ENCODE measurements at regions not wholly inside any gene's neighbourhood (a gene's known extent, or its start where the extent isn't known, plus 50 kb on each side); places are given as distances from the start of the nearest gene placed in this dataset.

DNA sequence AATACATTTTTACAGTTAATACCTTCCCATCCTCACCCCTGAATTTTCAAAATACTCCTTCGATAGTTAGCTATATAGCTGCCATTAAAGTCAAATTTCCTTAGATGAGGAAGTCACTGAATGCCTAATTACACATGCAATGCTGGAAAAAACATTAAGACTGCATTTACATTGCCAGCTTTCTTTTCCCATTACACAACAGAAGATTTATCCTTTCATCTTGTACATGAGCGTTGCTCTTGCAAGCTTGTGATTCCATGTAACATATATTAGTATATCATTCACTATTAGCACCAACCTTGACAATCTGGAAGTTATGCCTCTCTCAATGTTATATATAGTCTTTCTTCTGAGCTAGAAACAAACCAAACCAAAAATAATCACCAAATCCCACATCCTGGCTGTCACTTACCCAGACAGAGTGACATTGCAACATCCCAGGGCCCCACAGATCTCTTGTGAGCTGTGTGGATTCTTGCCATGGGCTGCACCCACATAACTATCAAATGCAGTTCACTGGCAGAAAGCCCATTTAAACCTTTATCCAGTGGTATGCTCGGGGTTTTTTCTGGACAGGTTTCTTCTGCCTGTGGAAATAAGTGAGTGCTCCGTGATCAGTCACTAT is 79.2 kb upstream of the PAPOLG start:
- Histone ChIP-seq H3K27ac (replicated peaks; ENCODE audit: low read length) (no peak overlapping the region), H3K4me3 (ENCODE audit: low read length in 2 of 2) (no peak overlapping the region), H3K4ac (ENCODE audit: low read length) (no peak overlapping the region), H2BK120ac (ENCODE audit: low read depth, low read length) (no peak overlapping the region), H4K8ac (ENCODE audit: low read depth, low read length) (no peak overlapping the region), H3K9me3 (replicated peaks in 1 of 2; ENCODE audit: control insufficient read depth in 2 of 2, insufficient read depth in 1 of 2, low read depth in 1 of 2, low read length in 2 of 2) (no peaks in the 10 kb centered on the region), H3K18ac (ENCODE audit: low read length) (no peak overlapping the region), H3K14ac (ENCODE audit: low read length) (no peak overlapping the region), H3K36me3 (replicated peaks in 1 of 2; ENCODE audit: control insufficient read depth in 2 of 2, insufficient read depth in 2 of 2, low read length in 2 of 2) (no peaks in the 10 kb centered on the region), H4K91ac (ENCODE audit: low read depth, low read length, poor library complexity) (no peak overlapping the region), H3K4me2 (ENCODE audit: insufficient read depth, low read length, poor library complexity, severe bottlenecking) (no peak overlapping the region), H2BK12ac (ENCODE audit: low read length) (no peak overlapping the region), H3K27me3 (ENCODE audit: control insufficient read depth in 3 of 3, insufficient read depth in 3 of 3, low read depth in 1 of 3, low read length in 3 of 3) (peaks cover 0 to 3% (median 0%) of the 10 kb centered on the region in 3 experiments), H3K4me1 (ENCODE audit: control insufficient read depth in 2 of 2, insufficient read depth in 1 of 2, low read depth in 1 of 2, low read length in 2 of 2) (peaks cover 0 to 2% of the 10 kb centered on the region in 2 donors), H2BK5ac (ENCODE audit: low read length) (no peak overlapping the region), H3K23ac (ENCODE audit: low read depth, low read length, poor library complexity) (no peak overlapping the region), H2BK15ac (ENCODE audit: low read length) (no peak overlapping the region), H2AFZ (ENCODE audit: low read length) (no peak overlapping the region), H3K79me1 (ENCODE audit: low read depth, low read length) (no peaks in the 10 kb centered on the region), H3K9ac (ENCODE audit: low read depth, low read length, poor library complexity) (no peak overlapping the region), H2AK5ac (ENCODE audit: low read depth, low read length) (no peak overlapping the region)
- WGBS, 2 donors (ENCODE audit: extremely low coverage in 2 of 2, insufficient read length in 2 of 2, insufficient replicate concordance in 1 of 2) = no CpG with 5 or more reads among the region's 4 CpGs
- no peak for DNase-seq (ENCODE audit: low spot score)

DNA sequence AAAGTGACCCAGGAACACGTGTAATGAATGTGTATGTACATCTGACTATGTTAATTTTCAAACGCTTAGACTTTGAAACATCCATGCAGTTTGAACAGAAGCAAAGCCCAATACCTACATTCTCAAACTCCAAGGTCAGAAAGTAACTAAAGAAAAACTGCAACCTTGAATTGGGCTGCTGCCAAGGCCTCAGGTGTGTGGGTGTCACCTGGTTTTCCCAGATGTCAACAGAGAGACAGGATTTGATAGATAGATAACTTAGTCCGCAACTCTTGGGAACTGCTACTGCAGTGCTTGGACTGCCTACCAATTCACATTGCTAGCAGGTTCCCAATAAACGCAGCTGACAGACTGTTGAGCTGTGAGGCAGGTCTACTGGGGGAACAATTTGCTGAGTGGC is 78.7 kb upstream of the PAPOLG start:
- Histone ChIP-seq H4K8ac (ENCODE audit: low read depth, low read length) (no peak overlapping the region), H2AK5ac (ENCODE audit: low read depth, low read length) (no peak overlapping the region), H3K23ac (ENCODE audit: low read depth, low read length, poor library complexity) (no peak overlapping the region), H3K14ac (ENCODE audit: low read length) (no peak overlapping the region), H2AFZ (ENCODE audit: low read length) (no peak overlapping the region), H3K4ac (ENCODE audit: low read length) (no peak overlapping the region), H2BK120ac (ENCODE audit: low read depth, low read length) (no peak overlapping the region), H3K4me2 (ENCODE audit: insufficient read depth, low read length, poor library complexity, severe bottlenecking) (no peak overlapping the region), H3K9me3 (replicated peaks in 1 of 2; ENCODE audit: control insufficient read depth in 2 of 2, insufficient read depth in 1 of 2, low read depth in 1 of 2, low read length in 2 of 2) (no peaks in the 10 kb centered on the region), H3K79me1 (ENCODE audit: low read depth, low read length) (no peaks in the 10 kb centered on the region), H3K36me3 (replicated peaks in 1 of 2; ENCODE audit: control insufficient read depth in 2 of 2, insufficient read depth in 2 of 2, low read length in 2 of 2) (no peaks in the 10 kb centered on the region), H4K91ac (ENCODE audit: low read depth, low read length, poor library complexity) (no peak overlapping the region), H2BK15ac (ENCODE audit: low read length) (no peak overlapping the region), H3K18ac (ENCODE audit: low read length) (no peak overlapping the region), H3K27me3 (ENCODE audit: control insufficient read depth in 3 of 3, insufficient read depth in 3 of 3, low read depth in 1 of 3, low read length in 3 of 3) (peaks cover 0 to 3% (median 0%) of the 10 kb centered on the region in 3 experiments), H3K9ac (ENCODE audit: low read depth, low read length, poor library complexity) (no peak overlapping the region), H2BK5ac (ENCODE audit: low read length) (no peak overlapping the region), H2BK12ac (ENCODE audit: low read length) (no peak overlapping the region), H3K27ac (replicated peaks; ENCODE audit: low read length) (no peak overlapping the region), H3K4me1 (ENCODE audit: control insufficient read depth in 2 of 2, insufficient read depth in 1 of 2, low read depth in 1 of 2, low read length in 2 of 2) (peaks cover 0 to 2% of the 10 kb centered on the region in 2 donors), H3K4me3 (ENCODE audit: low read length in 2 of 2) (no peak overlapping the region)
- DNase-seq (ENCODE audit: low spot score) = no peak
- WGBS, 2 donors (ENCODE audit: extremely low coverage in 2 of 2, insufficient read length in 2 of 2, insufficient replicate concordance in 1 of 2) = no CpG with 5 or more reads among the region's 4 CpGs

DNA sequence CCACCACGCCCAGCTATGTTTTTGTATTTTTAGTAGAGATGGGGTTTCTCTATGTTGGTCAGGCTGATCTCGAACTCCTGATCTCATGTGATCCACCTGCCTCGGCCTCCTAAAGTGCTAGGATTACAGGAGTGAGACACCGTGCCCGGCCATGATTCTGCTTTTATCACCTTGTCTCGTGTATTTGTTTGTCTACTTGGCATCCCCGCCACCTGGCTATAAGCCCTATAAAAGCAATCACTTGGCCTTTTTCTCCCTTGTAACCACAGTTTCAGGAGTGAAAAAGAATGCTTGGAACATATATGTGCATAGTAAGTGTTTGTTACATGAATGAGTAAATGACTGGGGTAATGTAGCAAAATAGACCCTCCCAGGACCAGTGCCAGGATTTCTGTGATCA is 77.5 kb upstream of the PAPOLG start:
- no peak overlapping the region for H3K23ac ChIP-seq (ENCODE audit: low read depth, low read length, poor library complexity)
- H3K27me3 ChIP-seq (ENCODE audit: control insufficient read depth in 3 of 3, insufficient read depth in 3 of 3, low read depth in 1 of 3, low read length in 3 of 3) = peaks cover 0 to 3% (median 0%) of the 10 kb centered on the region in 3 experiments
- H3K4me1 ChIP-seq (ENCODE audit: control insufficient read depth in 2 of 2, insufficient read depth in 1 of 2, low read depth in 1 of 2, low read length in 2 of 2) = peaks cover 0 to 2% of the 10 kb centered on the region in 2 donors
- no peak overlapping the region for H2AK5ac ChIP-seq (ENCODE audit: low read depth, low read length)
- H3K14ac ChIP-seq (ENCODE audit: low read length) = no peak overlapping the region
- no peak overlapping the region for H3K27ac ChIP-seq (replicated peaks; ENCODE audit: low read length)
- no peak overlapping the region for H4K91ac ChIP-seq (ENCODE audit: low read depth, low read length, poor library complexity)
- H2BK5ac ChIP-seq (ENCODE audit: low read length) = no peak overlapping the region
- no peak overlapping the region for H2BK12ac ChIP-seq (ENCODE audit: low read length)
- no peak overlapping the region for H3K4me2 ChIP-seq (ENCODE audit: insufficient read depth, low read length, poor library complexity, severe bottlenecking)
- no peaks in the 10 kb centered on the region for H3K9me3 ChIP-seq (replicated peaks in 1 of 2; ENCODE audit: control insufficient read depth in 2 of 2, insufficient read depth in 1 of 2, low read depth in 1 of 2, low read length in 2 of 2)
- no peak overlapping the region for H2BK120ac ChIP-seq (ENCODE audit: low read depth, low read length)
- no peak overlapping the region for H2AFZ ChIP-seq (ENCODE audit: low read length)
- H3K9ac ChIP-seq (ENCODE audit: low read depth, low read length, poor library complexity) = no peak overlapping the region
- no peak overlapping the region for H4K8ac ChIP-seq (ENCODE audit: low read depth, low read length)
- H3K18ac ChIP-seq (ENCODE audit: low read length) = no peak overlapping the region
- no peak overlapping the region for H3K4ac ChIP-seq (ENCODE audit: low read length)
- WGBS, 2 donors (ENCODE audit: extremely low coverage in 2 of 2, insufficient read length in 2 of 2, insufficient replicate concordance in 1 of 2) = no CpG with 5 or more reads among the region's 7 CpGs
- no peak for DNase-seq (ENCODE audit: low spot score)
- no peaks in the 10 kb centered on the region for H3K79me1 ChIP-seq (ENCODE audit: low read depth, low read length)
- no peak overlapping the region for H2BK15ac ChIP-seq (ENCODE audit: low read length)
- no peak overlapping the region for H3K4me3 ChIP-seq (ENCODE audit: low read length in 2 of 2)
- H3K36me3 ChIP-seq (replicated peaks in 1 of 2; ENCODE audit: control insufficient read depth in 2 of 2, insufficient read depth in 2 of 2, low read length in 2 of 2) = no peaks in the 10 kb centered on the region

DNA sequence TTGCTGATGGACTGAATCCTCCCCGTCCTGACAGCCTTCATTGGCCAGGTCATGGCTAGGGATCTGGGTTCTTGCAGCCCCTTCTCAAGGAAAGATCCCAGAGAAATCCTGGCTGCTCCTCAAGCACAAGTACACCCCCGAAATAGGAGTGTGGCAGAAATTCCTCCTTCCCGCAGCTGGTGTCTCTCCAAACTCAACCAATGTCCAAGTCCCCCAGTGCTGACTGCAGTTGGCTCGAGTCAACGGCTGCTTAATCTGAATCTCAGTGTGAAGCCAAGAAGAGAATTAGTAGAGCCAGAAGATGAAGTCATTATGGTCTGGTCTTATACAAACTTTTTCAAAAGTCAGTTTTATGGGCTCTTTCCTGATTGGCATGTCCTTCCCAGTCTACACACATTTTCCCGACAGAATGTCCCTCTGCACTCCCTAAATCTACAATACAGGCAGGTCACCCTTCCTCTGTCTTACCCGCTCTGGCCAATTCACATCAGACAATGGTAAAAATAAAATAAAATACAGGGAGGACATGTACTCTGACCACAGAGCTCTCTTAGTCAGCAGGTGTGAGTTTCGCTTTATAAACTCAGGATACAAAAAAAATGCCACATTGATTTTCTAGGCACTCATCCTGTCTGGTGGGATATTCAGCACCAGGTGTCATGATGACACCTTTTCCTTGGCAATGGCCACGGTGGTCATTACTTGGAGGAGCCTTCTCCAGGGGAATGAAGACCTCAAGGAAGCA is 76.9 kb upstream of the PAPOLG start:
- H3K14ac ChIP-seq (ENCODE audit: low read length) = no peak overlapping the region
- no peak overlapping the region for H2BK5ac ChIP-seq (ENCODE audit: low read length)
- DNase-seq (ENCODE audit: low spot score) = no peak
- no peak overlapping the region for H3K18ac ChIP-seq (ENCODE audit: low read length)
- H3K79me1 ChIP-seq (ENCODE audit: low read depth, low read length) = no peaks in the 10 kb centered on the region
- peaks cover 0 to 2% of the 10 kb centered on the region in 2 donors for H3K4me1 ChIP-seq (ENCODE audit: control insufficient read depth in 2 of 2, insufficient read depth in 1 of 2, low read depth in 1 of 2, low read length in 2 of 2)
- no peak overlapping the region for H3K4ac ChIP-seq (ENCODE audit: low read length)
- no peak overlapping the region for H3K27ac ChIP-seq (replicated peaks; ENCODE audit: low read length)
- H2BK15ac ChIP-seq (ENCODE audit: low read length) = no peak overlapping the region
- H4K91ac ChIP-seq (ENCODE audit: low read depth, low read length, poor library complexity) = no peak overlapping the region
- no peaks in the 10 kb centered on the region for H3K9me3 ChIP-seq (replicated peaks in 1 of 2; ENCODE audit: control insufficient read depth in 2 of 2, insufficient read depth in 1 of 2, low read depth in 1 of 2, low read length in 2 of 2)
- H3K4me3 ChIP-seq (ENCODE audit: low read length in 2 of 2) = no peak overlapping the region
- H3K4me2 ChIP-seq (ENCODE audit: insufficient read depth, low read length, poor library complexity, severe bottlenecking) = no peak overlapping the region
- H4K8ac ChIP-seq (ENCODE audit: low read depth, low read length) = no peak overlapping the region
- no peaks in the 10 kb centered on the region for H3K36me3 ChIP-seq (replicated peaks in 1 of 2; ENCODE audit: control insufficient read depth in 2 of 2, insufficient read depth in 2 of 2, low read length in 2 of 2)
- H2BK120ac ChIP-seq (ENCODE audit: low read depth, low read length) = no peak overlapping the region
- H3K27me3 ChIP-seq (ENCODE audit: control insufficient read depth in 3 of 3, insufficient read depth in 3 of 3, low read depth in 1 of 3, low read length in 3 of 3) = peaks cover 0 to 3% (median 0%) of the 10 kb centered on the region in 3 experiments
- H3K23ac ChIP-seq (ENCODE audit: low read depth, low read length, poor library complexity) = no peak overlapping the region
- H3K9ac ChIP-seq (ENCODE audit: low read depth, low read length, poor library complexity) = no peak overlapping the region
- WGBS, 2 donors (ENCODE audit: extremely low coverage in 2 of 2, insufficient read length in 2 of 2, insufficient replicate concordance in 1 of 2) = no CpG with 5 or more reads among the region's 9 CpGs
- H2AK5ac ChIP-seq (ENCODE audit: low read depth, low read length) = no peak overlapping the region
- no peak overlapping the region for H2BK12ac ChIP-seq (ENCODE audit: low read length)
- no peak overlapping the region for H2AFZ ChIP-seq (ENCODE audit: low read length)

Data from neuronal stem cell (in vitro differentiated cells).